Panc1 (cell line): ENCODE measurements at regions not wholly inside any gene's neighbourhood (a gene's known extent, or its start where the extent isn't known, plus 50 kb on each side); places are given as distances from the start of the nearest gene placed in this dataset.

Source experiments
- CTCF ChIP-seq: fragments of 450-650 bp; IDR thresholded peaks from 2 replicates; pipeline ENCODE4 v1.5.1; 2017; ENCODE audit warnings: mild to moderate bottlenecking
- POLR2AphosphoS5 ChIP-seq: IDR thresholded peaks from 2 replicates; pipeline ENCODE4 v1.6.1; 2012; ENCODE audit warnings: mild to moderate bottlenecking, low read depth, low read length, moderate library complexity
- TCF7L2 ChIP-seq: IDR thresholded peaks from 2 replicates; pipeline ENCODE4 v1.6.1; 2011; ENCODE audit warnings: mild to moderate bottlenecking, low read depth, low read length, inconsistent platforms

GRCh38 chr22:22167791-22168189 is 76.8 kb upstream of the VPREB1 start:
- TF ChIP-seq CTCF (no peak), TCF7L2 (no peak), POLR2AphosphoS5 (no peak)
